ENCODE measurements at regions not wholly inside any gene's neighbourhood (a gene's known extent, or its start where the extent isn't known, plus 50 kb on each side); places are given as distances from the start of the nearest gene placed in this dataset.

- TF ChIP-seq, protein P1, sequence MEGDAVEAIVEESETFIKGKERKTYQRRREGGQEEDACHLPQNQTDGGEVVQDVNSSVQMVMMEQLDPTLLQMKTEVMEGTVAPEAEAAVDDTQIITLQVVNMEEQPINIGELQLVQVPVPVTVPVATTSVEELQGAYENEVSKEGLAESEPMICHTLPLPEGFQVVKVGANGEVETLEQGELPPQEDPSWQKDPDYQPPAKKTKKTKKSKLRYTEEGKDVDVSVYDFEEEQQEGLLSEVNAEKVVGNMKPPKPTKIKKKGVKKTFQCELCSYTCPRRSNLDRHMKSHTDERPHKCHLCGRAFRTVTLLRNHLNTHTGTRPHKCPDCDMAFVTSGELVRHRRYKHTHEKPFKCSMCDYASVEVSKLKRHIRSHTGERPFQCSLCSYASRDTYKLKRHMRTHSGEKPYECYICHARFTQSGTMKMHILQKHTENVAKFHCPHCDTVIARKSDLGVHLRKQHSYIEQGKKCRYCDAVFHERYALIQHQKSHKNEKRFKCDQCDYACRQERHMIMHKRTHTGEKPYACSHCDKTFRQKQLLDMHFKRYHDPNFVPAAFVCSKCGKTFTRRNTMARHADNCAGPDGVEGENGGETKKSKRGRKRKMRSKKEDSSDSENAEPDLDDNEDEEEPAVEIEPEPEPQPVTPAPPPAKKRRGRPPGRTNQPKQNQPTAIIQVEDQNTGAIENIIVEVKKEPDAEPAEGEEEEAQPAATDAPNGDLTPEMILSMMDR (IDR thresholded peaks at IDR 0.05; ENCODE audit: low read depth, low read length, poor library complexity, severe bottlenecking), result no peak
- no peak for TF ChIP-seq EZH2phosphoT487 (IDR thresholded peaks at IDR 0.05; ENCODE audit: borderline replicate concordance, low read length)
Measured at GRCh38 chr16:55036371-55036821, 105.7 kb downstream of the IRX5 start.

All from DOHH2 (cell line).